Sigmoid colon (tissue), 6 donors: ENCODE measurements at regions not wholly inside any gene's neighbourhood (a gene's known extent, or its start where the extent isn't known, plus 50 kb on each side); places are given as distances from the start of the nearest gene placed in this dataset.
"Not testable (repeated sequence)": the region's sequence is repeated elsewhere in the genome, so short reads cannot be mapped to it uniquely, and the experiment has no call there.

ENCODE experiments used
- DNase-seq: peaks from one replicate; pipeline ENCODE4 v3.0.0-alpha.2; 2019
- H3K27ac ChIP-seq, 4 donors: fragments of 200-600 bp; sonication (generic); one replicate each; pipeline ENCODE4 v1.5.1; 2016 to 2019; ENCODE audit warnings: mild to moderate bottlenecking in 1 of 4
- H3K27me3 ChIP-seq, 3 donors: fragments of 200-600 bp; sonication (generic); one replicate each; pipeline ENCODE4 v1.5.1; 2019; ENCODE audit warnings: mild to moderate bottlenecking in 1 of 3
- H3K36me3 ChIP-seq, 4 donors: fragments of 200-600 bp; sonication (generic); one replicate each; pipeline ENCODE4 v1.5.1; 2016 to 2019
- H3K4me1 ChIP-seq, 4 donors: fragments of 200-600 bp; sonication (generic); one replicate each; pipeline ENCODE4 v1.5.1; 2017 to 2019
- H3K4me3 ChIP-seq, 4 donors: fragments of 200-600 bp; sonication (generic); one replicate each; pipeline ENCODE4 v1.5.1; 2017 to 2019; ENCODE audit warnings: mild to moderate bottlenecking in 2 of 4, moderate library complexity in 1 of 4
- H3K9me3 ChIP-seq, 4 donors: fragments of 200-600 bp in 3 of 4; sonication (generic) in 3 of 4; one replicate each; pipeline versions ENCODE4 v1.5.1 to v1.6.1; 2013 to 2019
- CTCF ChIP-seq, 4 experiments: fragments of 450-650 bp in 3 of 4; fragments of 200-600 bp in 1 of 4; IDR thresholded peaks; one replicate each; pipeline ENCODE4 v1.5.1; 2016 to 2019; ENCODE audit warnings: antibody characterized with exemption in 4 of 4, mild to moderate bottlenecking in 3 of 4, moderate library complexity in 2 of 4
- EP300 ChIP-seq, 4 donors: sonication (generic); formaldehyde crosslinking; IDR thresholded peaks; one replicate each; pipeline ENCODE4 v1.6.1; 2017; ENCODE audit warnings: antibody characterized with exemption in 4 of 4
- POLR2A ChIP-seq, 2 donors: fragments of 450-650 bp; IDR thresholded peaks; one replicate each; pipeline ENCODE4 v1.6.1; 2016; ENCODE audit warnings: antibody characterized with exemption in 2 of 2, mild to moderate bottlenecking in 2 of 2, moderate library complexity in 2 of 2
- POLR2AphosphoS5 ChIP-seq, 4 donors: sonication (generic); formaldehyde crosslinking; IDR thresholded peaks; one replicate each; pipeline ENCODE4 v1.6.1; 2017; ENCODE audit warnings: antibody characterized with exemption in 4 of 4
- WGBS, 2 donors: extraction: QIAGEN DNeasy Blood & Tissue Kit; methylation state at CpG; one replicate each; pipeline ENCODE4 v1.1.7; 2013; 5-methylcytosine and 5-hydroxymethylcytosine counted together
- intact Hi-C: fragments of 100-400 bp; cut with DNase I; formaldehyde crosslinking; loops from one replicate; pipeline ENCODE4 v1.15.1; 2023
- donor health status: healthy with polysubstance abuse.
- donor health status: healthy.

- intact Hi-C loops: no loop called here
- DNase-seq: no peak
Observed at GRCh38 chr6:163862701-163863100, 448.2 kb downstream of the QKI start.

GRCh38 chr6:163861627-163862026 lies 447.1 kb downstream of the QKI start:
- H3K36me3 ChIP-seq: no peaks in the 10 kb centered on the region
- no peaks in the 10 kb centered on the region for H3K4me1 ChIP-seq
- H3K27ac ChIP-seq: no peak overlapping the region
- intact Hi-C loops: no loop called here
- no peaks in the 10 kb centered on the region for H3K27me3 ChIP-seq
- no peak for TF ChIP-seq EP300 (IDR thresholded peaks at IDR 0.05)
- no peak for TF ChIP-seq CTCF (IDR thresholded peaks at IDR 0.05)
- TF ChIP-seq POLR2AphosphoS5 (IDR thresholded peaks at IDR 0.05): no peak
- TF ChIP-seq POLR2A (IDR thresholded peaks at IDR 0.05): no peak
- no peak overlapping the region for H3K4me3 ChIP-seq
- no peaks in the 10 kb centered on the region for H3K9me3 ChIP-seq
- no peak for DNase-seq
- 82 to 89% methylated on average over 8 of the region's 8 CpGs for WGBS, 2 donors

More at GRCh38 chr6:163862701-163863100, 448.2 kb downstream of the QKI start:
- Histone ChIP-seq H3K9me3 (no peaks in the 10 kb centered on the region), H3K27me3 (no peaks in the 10 kb centered on the region), H3K27ac (no peak overlapping the region), H3K4me1 (no peaks in the 10 kb centered on the region), H3K36me3 (no peaks in the 10 kb centered on the region), H3K4me3 (no peak overlapping the region)
- TF ChIP-seq CTCF (IDR thresholded peaks at IDR 0.05): no peak
- no peak for TF ChIP-seq EP300 (IDR thresholded peaks at IDR 0.05)
- TF ChIP-seq POLR2AphosphoS5 (IDR thresholded peaks at IDR 0.05): no peak
- no peak for TF ChIP-seq POLR2A (IDR thresholded peaks at IDR 0.05)
- 84 to 90% methylated on average over 5 of the region's 5 CpGs for WGBS, 2 donors

GRCh38 chr6:163860287-163861081 lies 446.0 kb downstream of the QKI start:
- H3K27me3 ChIP-seq: no peaks in the 10 kb centered on the region
- no peaks in the 10 kb centered on the region for H3K4me1 ChIP-seq
- intact Hi-C loops: no loop called here
- H3K36me3 ChIP-seq: no peaks in the 10 kb centered on the region
- DNase-seq: no peak
- TF ChIP-seq POLR2AphosphoS5 (IDR thresholded peaks at IDR 0.05) (no peak), CTCF (IDR thresholded peaks at IDR 0.05) (no peak)
- WGBS, 2 donors: 23 to 47% methylated on average over 12 of the region's 12 CpGs
- H3K4me3 ChIP-seq: no peak overlapping the region
- no peaks in the 10 kb centered on the region for H3K9me3 ChIP-seq
- no peak overlapping the region for H3K27ac ChIP-seq

- H3K4me3 ChIP-seq, H3K9me3 ChIP-seq, DNase-seq, H3K4me1 ChIP-seq, H3K27me3 ChIP-seq, H3K36me3 ChIP-seq, intact Hi-C loops, H3K27ac ChIP-seq: not testable (repeated sequence)
- 83 to 89% methylated on average over 5 of the region's 5 CpGs for WGBS, 2 donors
Observed at GRCh38 chr6:163858870-163859269, 444.4 kb downstream of the QKI start.

- TF ChIP-seq EP300 (IDR thresholded peaks at IDR 0.05): no peak
- no peak for TF ChIP-seq CTCF (IDR thresholded peaks at IDR 0.05)
- no peak for TF ChIP-seq POLR2A (IDR thresholded peaks at IDR 0.05)
- WGBS, 2 donors: 50 to 75% methylated on average over 2 of the region's 2 CpGs
Observed at GRCh38 chr6:163857421-163857820, 442.9 kb downstream of the QKI start.

More at GRCh38 chr6:163857421-163857820, 442.9 kb downstream of the QKI start:
- Histone ChIP-seq H3K27ac (no peak overlapping the region), H3K4me1 (no peaks in the 10 kb centered on the region), H3K27me3 (no peaks in the 10 kb centered on the region), H3K4me3 (no peak overlapping the region), H3K9me3 (no peaks in the 10 kb centered on the region), H3K36me3 (no peaks in the 10 kb centered on the region)
- intact Hi-C loops: no loop called here
- no peak for DNase-seq
